ENCODE measurements at regions not wholly inside any gene's neighbourhood (a gene's known extent, or its start where the extent isn't known, plus 50 kb on each side); places are given as distances from the start of the nearest gene placed in this dataset.

DNA sequence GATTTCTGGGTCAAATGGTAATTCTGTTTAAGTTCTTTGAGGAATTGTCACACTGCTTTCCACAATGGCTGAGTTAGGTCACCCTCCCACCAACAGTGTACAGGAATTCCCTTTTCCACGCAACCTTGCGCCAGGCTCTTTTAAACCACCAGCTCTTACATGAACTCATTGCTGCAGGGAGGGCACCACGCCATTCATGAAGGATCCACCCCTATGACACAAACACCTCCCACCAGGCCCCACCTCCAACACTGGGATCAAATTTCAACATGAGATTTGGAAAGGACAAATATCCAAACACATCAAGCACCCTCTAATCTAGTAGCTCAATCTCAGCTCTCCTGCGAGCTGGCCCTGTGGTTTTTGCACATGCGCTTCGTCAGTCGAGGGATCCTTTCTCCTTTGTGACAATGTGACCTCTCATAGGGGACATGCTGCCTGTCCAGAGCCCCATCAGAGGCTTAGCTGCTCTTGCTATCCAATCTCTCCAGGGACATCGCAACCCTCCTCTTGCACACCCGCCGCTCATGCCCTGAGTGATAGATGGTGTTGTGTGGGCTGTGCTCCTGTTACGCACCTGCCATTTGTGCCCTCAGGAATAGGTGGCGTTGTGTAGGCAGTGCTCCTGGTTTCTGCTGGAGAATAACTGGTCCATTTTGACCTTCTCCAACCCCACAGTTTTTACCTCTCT is 328.0 kb downstream of the UQCRFS1 start:
- DNase-seq (ENCODE audit: low read depth in 2 of 2), result no peak

DNA sequence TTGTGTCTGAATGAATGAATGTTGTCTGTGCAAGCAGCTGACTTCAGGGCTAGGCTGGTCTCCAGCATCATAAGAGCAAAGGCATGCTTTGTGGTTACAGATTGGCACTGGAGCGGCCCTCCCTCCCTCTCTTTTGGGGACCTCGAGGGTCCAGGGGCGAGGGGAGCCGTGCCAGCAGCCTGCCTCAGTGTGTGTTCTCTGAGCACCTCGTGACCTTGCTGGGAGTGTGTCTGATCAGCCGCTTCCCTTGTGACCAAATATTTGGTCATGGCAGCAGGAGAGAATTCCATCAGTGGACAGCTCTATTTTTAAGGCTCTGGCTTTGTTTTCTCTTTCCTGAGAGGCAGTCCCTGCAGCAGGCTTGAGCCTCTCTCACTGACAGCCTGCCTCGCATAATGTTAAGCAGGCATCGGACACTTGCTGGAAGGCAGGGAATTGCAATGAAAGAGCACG is 329.7 kb downstream of the UQCRFS1 start:
- no peak for DNase-seq (ENCODE audit: low read depth in 2 of 2)

DNA sequence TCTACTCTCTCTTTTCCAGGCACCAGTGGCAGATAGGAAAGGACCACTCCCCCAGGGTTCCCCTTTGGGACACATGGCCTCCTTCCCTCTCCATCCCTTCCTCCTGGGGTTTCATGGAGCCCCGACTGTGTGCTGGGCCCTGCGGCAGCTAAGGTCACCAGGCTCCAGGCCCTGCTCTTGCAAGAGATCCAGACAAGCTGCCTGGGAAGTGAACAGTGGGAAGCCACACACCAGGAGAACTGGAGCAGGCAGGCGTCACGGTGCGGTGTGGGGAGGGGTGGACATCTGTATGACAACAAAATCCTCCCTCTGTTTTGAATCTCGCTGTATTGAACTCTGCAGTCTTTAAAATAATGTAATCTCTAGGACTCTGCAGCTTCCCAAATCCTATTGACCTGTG is 330.1 kb downstream of the UQCRFS1 start:
- no peak for DNase-seq (ENCODE audit: low read depth in 2 of 2)

DNA sequence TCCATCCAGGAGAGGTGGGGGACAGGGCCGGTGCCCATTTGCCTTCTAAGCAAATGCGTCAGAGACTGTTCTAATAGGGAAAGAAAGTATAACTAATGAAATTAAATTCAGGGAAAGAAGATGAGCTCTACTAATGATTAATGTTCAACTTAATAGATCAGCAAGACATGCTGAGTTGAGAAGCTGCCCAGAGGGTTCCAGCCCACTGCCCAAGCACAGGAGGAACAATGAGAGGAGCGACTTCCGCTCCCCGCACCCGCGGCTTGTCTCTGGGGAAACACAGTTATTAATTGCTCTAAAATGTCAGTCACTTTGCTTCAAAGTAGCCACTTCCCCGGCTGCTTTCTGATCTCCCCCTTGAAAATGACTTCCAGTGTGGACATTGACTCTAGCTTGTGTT is 331.3 kb downstream of the UQCRFS1 start:
- no peak for DNase-seq (ENCODE audit: low read depth in 2 of 2)

DNA sequence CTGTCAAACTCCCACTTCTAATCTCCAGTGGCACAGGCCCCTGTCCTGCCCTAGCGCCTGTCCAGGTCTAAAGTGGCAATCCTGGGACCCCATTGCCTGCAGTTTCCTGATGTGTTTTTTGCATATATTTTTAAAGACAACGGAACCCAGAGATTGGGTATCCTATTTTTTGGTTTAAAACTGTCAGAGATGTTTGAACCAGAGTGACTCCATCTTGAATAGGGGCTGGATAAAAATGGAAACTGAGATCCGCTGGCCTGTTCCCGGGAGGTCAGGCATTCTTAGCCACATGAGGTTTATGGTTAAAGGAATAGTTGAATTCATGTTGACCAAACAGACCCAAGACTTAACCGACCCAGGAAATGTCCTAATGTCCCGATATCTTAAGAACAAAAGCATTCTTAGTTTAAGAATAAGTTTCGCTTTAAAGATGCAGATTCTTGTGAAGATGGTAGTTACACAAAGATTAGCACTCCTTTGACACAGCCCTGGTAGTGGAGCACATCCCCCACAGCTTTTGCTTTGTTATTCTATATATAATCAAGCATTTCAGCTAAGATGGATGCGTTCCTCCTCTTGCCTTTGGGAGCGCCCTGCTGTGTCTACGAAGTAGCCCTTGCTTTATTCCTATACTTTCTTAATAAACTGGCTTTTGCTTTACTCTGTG is 332.1 kb downstream of the UQCRFS1 start:
- no peak for DNase-seq (ENCODE audit: low read depth in 2 of 2)

DNA sequence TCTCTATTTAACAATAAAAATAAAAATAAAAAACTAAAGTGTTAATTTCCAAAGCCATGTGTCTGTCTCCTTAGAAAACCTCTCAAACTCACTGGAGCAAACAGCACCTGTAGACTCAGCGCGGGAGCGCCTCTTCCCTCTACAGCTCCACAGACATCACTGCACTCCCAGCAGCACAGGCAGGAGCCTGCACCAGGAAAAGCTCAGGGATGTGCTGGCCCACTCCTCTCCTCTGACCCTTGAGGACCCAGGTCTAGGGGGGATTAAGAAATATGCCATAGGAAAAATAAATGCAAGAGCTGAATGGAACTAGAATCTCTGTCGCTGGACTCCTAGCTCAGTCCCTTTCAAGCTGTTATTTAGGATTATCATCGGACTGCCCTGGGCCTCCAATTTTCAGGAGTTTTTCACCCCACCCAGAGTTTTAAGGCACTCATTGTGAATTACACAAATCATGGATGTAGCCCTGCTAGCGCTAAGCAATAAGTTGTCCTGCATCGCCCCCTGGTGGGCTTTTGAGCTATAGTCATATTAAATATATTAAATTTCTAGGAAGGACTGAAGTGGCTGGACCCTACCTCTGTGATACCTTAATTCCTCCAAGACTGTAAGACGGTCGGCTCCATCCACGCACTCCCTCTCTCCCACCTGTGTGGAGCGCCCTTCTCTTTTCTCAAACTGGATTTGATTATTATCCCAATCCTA is 333.9 kb downstream of the UQCRFS1 start:
- peak; percentile 24 to 49 for DNase-seq (ENCODE audit: low read depth in 2 of 2)

DNA sequence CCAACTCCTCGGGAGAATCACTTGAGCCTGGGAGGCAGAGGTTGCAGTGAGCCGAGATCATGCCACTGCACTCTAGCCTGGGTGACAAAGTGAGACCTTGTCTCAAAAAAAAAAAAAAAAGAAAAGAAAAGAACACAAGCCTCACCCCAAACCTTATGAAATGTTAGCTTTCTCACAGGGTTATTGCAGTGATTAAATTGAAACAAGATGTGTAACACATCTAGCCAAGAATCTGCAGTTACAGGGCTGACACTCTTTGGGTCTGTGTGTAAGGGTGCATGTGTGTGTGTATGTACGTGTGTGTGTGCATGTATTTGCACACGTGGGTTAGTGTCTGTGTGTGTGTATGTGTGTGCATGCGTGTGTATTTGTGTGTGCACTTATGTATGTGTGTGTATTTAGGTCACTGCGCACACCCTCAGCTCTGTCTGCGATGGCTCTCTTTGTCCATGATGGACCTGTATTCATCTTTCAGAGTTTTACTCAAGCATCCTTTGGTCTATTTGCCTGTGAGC is 336.3 kb downstream of the UQCRFS1 start:
- DNase-seq (ENCODE audit: low read depth in 2 of 2), result no peak

DNA sequence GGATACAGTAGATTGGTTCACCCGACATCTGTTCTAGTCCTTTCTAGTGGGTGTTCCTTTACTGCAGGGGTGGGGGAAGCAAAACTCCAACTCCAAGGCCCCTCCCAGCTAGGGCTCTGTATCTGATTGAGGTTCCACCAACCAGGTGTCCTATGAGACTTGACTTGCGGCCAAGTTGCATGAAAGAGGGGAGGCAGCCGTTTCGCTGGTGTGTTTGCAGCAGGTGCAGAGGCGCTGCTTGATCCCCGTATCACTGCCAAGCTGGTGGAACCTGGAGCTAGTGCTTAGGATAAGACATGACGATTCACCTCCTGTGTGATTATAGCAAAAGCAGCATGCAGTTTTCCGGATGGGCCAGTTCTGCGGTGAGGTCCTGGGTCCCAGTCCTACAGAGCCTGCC is 338.2 kb downstream of the UQCRFS1 start:
- DNase-seq (ENCODE audit: low read depth in 2 of 2), result no peak

DNA sequence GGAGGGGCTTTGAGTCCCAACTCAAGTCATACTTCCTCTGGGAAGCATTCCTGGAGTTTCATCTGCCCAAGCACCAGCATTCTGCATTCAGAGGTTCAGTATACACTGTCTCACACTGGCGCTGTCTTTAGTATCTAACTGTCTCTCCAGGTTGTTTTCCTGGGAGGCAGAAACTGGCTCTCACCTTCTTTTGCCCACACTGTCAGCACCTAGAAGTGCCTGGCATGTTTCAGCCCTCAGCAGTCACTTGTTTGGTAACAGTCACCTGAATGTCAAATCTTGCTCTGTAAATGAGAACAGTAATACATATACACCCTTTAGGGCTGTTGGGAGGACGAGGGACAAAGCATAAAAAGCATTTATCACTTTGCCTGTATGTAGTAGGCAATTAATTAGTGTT is 339.6 kb downstream of the UQCRFS1 start:
- no peak for DNase-seq (ENCODE audit: low read depth in 2 of 2)

DNA sequence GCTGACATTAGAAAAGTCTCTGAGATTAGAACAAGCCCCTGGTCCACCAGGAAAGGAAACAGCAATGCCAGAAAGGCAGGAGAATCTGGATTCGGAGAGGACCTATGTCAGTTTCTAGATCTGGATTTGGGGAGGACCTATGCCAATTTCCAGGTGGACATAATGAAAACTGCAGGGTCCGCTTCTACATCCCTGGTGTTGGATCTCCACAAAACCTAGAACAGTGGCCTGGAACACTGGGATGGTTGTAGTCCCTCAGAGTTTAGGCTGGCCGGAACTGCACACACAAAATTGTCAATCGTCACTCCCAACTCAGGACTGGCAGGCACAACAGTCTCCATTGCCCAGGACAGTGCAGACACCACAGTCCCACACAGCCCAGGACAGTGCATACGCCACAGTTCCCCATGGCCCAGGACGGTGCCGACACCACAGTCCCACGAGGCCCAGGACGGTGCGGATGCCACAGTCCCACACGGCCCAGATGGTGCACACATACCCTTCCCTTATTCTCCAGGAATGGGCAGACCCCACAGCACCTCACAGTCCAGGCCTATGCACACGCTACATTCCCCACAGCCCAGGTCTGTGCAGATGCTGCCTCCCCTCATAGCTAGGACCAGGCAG is 341.7 kb downstream of the UQCRFS1 start:
- DNase-seq (ENCODE audit: low read depth in 2 of 2), result no peak

DNA sequence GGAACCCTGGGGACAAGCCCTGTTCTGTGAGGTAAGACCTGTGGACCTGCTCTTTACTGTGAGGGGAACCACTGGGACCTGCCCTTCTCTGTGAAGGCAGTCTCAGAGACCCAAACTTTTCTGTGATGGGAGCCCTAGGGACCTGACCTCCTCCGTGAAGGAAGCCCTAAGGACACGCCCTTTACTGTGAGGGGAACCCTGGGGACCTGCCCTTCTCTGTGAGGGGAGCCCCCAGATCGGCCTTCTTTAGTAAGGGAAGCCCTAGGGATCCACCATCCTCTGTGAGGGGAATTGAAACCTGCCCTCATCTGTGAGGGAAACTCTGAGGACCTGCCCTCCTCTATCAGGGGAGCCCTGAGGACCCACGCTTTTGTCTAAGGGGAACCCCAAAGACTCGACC is 343.5 kb downstream of the UQCRFS1 start:
- no peak for DNase-seq (ENCODE audit: low read depth in 2 of 2)

DNA sequence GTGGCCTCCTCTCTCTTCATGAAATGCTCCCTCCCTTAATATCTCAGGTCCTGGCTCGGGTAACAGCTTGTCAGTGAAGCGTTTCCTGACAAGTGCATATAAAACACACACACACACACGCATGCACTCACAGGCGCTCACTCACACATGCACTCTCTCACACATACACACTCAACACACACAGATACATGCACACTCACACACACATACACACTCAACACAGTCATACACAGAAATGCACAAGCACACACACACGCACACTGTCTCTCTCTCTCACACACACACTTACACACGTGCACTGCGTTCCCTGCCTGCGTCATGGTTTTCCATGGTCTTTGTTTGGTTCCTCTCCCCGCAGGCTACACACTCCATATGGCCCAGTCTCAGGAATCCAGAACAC is 344.1 kb downstream of the UQCRFS1 start:
- no peak for DNase-seq (ENCODE audit: low read depth in 2 of 2)

DNA sequence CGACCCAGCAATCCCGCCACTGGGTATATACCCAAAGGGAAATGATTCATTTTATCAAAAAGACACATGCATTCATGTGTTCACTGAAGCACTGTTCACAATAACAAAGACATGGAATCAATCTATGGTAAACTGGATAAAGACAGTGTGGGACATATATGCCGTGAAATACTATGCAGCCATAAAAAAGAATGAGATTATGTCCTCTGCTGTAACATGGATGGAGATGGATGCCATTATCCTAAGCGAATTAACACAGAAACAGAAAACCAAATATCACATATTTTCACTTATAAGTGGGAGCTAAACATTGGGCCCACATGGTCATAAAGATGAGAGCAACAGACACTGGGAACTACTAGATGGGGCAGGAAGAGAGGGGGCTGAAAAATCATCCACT is 345.0 kb downstream of the UQCRFS1 start:
- DNase-seq (ENCODE audit: low read depth in 2 of 2), result no peak

DNA sequence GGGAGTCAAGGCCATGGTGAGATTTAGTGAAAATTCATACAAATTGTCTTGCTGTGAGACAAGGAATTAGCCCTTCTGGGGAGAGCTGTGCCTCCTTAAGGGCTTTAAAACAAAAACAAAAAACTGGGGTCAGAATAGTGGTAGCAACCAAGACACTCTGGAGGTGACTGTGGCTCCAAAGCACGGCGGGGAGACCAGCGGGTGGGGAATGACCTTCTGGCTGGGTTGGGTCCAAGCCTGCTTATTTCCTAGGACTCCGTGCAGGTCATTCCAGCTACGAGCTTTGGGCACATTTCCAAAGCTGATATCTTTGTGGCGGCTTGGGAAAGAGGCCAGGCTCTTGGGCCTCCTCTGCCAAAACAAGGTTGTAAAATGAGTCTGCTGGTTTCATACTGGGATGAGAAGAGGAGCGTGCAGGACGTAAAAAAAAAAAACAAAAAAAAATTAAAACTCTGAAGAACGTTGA is 348.3 kb downstream of the UQCRFS1 start:
- no peak for DNase-seq (ENCODE audit: low read depth in 2 of 2)

DNA sequence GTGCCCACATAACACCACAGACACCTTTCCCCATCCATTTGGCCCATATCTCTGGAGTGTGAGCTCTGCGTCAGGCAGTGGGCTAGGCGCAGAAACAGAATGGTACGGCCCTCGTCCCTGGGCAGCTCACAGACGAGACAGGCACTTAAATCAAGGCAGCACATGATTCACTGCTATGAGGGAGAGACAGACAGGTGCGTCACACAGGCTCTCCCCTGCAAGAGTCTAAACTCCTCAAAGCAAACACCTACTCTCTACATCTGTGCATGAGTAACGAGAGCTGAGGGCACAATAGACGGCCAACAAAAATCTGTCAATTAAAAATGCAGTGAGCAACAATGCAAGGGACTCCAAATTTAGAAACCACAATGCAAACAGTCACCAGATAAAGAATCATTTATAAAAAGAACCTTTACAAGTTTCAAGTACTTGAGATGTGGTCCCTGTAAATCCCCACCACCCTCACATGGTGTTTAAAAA is 348.9 kb downstream of the UQCRFS1 start:
- no peak for DNase-seq (ENCODE audit: low read depth in 2 of 2)

DNA sequence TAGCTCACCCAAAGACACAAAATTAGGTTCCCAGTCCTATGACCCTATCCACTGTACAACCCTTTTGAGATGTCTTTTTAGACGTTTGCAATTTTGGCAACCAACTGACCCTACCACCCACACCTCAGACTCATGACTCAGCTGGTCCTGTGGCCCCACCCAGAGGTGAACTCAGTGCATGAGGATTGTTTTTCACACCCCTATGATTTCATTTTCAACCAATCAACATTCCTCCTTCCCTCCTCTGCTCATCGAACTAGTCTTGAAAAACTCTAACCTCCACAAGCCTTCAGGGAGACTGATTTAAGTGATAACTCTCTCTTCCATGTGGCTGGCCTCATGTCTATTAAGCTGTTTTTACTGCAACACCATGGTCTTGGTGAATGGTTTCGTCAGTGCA is 350.7 kb downstream of the UQCRFS1 start:
- DNase-seq (ENCODE audit: low read depth in 2 of 2), result no peak

DNA sequence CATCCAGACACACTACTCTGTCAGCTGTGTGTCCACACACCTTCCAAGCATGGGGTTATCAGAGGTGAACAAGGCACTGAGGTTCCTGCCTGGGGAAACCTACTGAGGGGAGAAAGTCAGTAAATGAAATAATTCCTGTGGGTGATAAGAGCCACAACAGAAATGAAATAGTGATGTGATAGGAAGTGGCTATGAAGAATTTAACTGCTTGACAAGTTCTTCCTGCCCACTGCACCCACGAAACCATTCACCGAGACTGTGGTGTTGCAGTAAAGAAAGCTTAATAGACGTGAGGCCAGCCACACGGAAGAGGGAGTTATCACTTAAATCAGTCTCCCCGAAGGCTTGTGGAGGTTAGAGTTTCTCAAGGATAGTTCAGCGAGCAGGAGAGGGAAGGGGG is 353.1 kb downstream of the UQCRFS1 start:
- no peak for DNase-seq (ENCODE audit: low read depth in 2 of 2)

DNA sequence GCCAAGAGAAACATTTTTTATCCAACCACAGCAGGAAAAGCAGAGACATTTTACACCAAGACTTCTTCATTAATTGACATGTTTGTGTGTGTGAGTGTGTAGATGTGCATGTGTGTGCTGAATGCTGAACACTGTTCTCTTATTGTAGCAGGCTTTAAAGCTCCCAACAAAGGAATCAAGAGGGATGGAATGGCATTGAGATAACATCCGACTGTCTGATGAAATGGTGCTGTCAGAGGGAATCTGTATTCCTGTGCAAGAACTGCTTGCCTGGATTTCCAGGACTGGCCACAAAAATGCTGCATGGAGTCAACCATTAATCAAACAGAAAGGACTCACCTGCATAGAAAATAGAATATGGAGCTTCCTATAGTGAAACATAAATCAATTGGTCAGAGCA is 354.0 kb downstream of the UQCRFS1 start:
- DNase-seq (ENCODE audit: low read depth in 2 of 2), result no peak

DNA sequence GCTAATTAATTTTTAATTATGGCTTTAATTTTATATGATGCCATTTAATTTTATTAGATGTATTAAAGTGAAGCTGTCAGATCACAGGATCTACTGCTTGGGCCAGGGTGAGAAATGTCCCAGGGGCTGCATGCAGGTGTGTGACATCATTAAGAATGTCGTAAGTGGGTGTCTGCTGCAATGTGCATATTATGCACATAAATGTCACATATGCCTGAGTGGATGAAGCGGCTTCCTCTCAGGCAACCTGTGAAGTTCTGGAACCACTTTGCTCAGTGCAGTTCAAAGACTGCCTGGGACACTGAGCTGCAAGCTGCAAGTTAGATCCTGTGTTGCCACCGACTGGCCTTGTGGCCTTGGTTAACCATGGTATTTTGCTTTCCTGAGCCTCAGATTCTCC is 355.0 kb downstream of the UQCRFS1 start:
- DNase-seq (ENCODE audit: low read depth in 2 of 2), result no peak

DNA sequence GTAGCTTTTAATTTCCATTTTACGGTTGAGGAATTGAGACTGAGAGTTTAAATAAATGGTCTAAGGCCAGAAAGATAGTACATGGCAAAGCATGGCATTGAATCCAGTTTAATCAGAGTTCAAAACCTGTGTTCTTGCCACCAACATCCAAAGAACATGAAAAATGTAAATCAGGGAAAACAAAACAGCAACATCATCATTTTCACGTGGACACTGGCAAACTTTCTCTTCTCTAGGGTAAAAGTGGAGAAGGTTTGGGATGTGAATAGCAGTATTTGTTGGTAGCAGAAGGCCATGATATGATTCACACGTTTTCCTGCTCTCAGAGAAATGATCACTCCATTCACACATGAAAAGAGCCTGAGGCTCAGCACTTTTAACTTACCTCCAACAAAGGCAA is 357.7 kb downstream of the UQCRFS1 start:
- DNase-seq (ENCODE audit: low read depth in 2 of 2), result no peak

DNA sequence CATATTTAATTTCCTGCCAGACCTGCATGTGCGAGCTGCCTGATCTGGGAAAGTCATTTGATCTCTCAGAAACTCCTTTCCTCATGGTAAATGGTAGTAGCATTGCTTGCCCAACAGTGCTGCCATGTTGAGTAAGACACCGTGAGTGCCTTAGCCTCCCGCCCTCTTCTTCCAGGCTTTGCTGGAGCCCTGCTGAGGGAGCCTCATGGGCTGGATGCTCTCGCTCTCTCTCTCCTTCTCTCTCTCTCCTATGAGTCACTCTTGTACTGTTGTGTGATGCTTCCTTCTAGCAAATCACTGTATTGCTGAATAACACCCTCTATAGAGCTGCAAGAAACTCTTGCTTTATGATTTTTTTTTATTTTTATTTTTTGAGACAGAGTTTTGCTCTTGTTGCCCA is 365.5 kb downstream of the UQCRFS1 start:
- no peak for DNase-seq (ENCODE audit: low read depth in 2 of 2)

Measured in activated CD4-positive, alpha-beta T cell treated with anti-CD3 and anti-CD28 coated beads for 24 hours (primary cell).